ENCODE measurements at regions not wholly inside any gene's neighbourhood (a gene's known extent, or its start where the extent isn't known, plus 50 kb on each side); places are given as distances from the start of the nearest gene placed in this dataset.
A peak's percentile ranks its signal among the peaks of the same experiment; 100 is the strongest.

GRCh38 chr12:126784328-126784921 is 1482.5 kb upstream of the TMEM132C start:
- peak in 1 of 2 experiments; percentile 26 for DNase-seq (ENCODE audit: low read depth in 1 of 2, low spot score in 1 of 2)
- TF ChIP-seq, protein P1, sequence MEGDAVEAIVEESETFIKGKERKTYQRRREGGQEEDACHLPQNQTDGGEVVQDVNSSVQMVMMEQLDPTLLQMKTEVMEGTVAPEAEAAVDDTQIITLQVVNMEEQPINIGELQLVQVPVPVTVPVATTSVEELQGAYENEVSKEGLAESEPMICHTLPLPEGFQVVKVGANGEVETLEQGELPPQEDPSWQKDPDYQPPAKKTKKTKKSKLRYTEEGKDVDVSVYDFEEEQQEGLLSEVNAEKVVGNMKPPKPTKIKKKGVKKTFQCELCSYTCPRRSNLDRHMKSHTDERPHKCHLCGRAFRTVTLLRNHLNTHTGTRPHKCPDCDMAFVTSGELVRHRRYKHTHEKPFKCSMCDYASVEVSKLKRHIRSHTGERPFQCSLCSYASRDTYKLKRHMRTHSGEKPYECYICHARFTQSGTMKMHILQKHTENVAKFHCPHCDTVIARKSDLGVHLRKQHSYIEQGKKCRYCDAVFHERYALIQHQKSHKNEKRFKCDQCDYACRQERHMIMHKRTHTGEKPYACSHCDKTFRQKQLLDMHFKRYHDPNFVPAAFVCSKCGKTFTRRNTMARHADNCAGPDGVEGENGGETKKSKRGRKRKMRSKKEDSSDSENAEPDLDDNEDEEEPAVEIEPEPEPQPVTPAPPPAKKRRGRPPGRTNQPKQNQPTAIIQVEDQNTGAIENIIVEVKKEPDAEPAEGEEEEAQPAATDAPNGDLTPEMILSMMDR (IDR thresholded peaks at IDR 0.05; ENCODE audit: insufficient read depth, low read length), result peak; percentile 36
- TF ChIP-seq POLR2AphosphoS5 (IDR thresholded peaks at IDR 0.05; ENCODE audit: low read depth) (no peak), SPI1 (IDR thresholded peaks at IDR 0.05; ENCODE audit: borderline replicate concordance, low read depth) (no peak)
- TF ChIP-seq, protein P2, sequence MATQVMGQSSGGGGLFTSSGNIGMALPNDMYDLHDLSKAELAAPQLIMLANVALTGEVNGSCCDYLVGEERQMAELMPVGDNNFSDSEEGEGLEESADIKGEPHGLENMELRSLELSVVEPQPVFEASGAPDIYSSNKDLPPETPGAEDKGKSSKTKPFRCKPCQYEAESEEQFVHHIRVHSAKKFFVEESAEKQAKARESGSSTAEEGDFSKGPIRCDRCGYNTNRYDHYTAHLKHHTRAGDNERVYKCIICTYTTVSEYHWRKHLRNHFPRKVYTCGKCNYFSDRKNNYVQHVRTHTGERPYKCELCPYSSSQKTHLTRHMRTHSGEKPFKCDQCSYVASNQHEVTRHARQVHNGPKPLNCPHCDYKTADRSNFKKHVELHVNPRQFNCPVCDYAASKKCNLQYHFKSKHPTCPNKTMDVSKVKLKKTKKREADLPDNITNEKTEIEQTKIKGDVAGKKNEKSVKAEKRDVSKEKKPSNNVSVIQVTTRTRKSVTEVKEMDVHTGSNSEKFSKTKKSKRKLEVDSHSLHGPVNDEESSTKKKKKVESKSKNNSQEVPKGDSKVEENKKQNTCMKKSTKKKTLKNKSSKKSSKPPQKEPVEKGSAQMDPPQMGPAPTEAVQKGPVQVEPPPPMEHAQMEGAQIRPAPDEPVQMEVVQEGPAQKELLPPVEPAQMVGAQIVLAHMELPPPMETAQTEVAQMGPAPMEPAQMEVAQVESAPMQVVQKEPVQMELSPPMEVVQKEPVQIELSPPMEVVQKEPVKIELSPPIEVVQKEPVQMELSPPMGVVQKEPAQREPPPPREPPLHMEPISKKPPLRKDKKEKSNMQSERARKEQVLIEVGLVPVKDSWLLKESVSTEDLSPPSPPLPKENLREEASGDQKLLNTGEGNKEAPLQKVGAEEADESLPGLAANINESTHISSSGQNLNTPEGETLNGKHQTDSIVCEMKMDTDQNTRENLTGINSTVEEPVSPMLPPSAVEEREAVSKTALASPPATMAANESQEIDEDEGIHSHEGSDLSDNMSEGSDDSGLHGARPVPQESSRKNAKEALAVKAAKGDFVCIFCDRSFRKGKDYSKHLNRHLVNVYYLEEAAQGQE (IDR thresholded peaks at IDR 0.05; ENCODE audit: insufficient replicate concordance, low read depth), result no peak
- H3K27me3 ChIP-seq (ENCODE audit: insufficient read depth, poor library complexity, severe bottlenecking), result no peaks in the 10 kb centered on the region
- H3K4me3 ChIP-seq (replicated peaks; ENCODE audit: insufficient read depth, low read length), result no peak overlapping the region
- no peak overlapping the region for H3K27ac ChIP-seq (replicated peaks)

- TF ChIP-seq, protein P2 (IDR thresholded peaks at IDR 0.05; ENCODE audit: insufficient replicate concordance, low read depth), result no peak
- TF ChIP-seq POLR2AphosphoS5 (IDR thresholded peaks at IDR 0.05; ENCODE audit: low read depth) (no peak), SPI1 (IDR thresholded peaks at IDR 0.05; ENCODE audit: borderline replicate concordance, low read depth) (no peak), GABPA (IDR thresholded peaks at IDR 0.05; ENCODE audit: low read depth) (no peak)
- TF ChIP-seq, protein P1 (IDR thresholded peaks at IDR 0.05; ENCODE audit: insufficient read depth, low read length), result no peak
- Histone ChIP-seq H3K4me3 (replicated peaks; ENCODE audit: insufficient read depth, low read length) (no peak overlapping the region), H3K27ac (replicated peaks) (no peak overlapping the region), H3K27me3 (ENCODE audit: insufficient read depth, poor library complexity, severe bottlenecking) (no peaks in the 10 kb centered on the region)
- no peak for DNase-seq (ENCODE audit: low read depth in 1 of 2, low spot score in 1 of 2)
Observed at GRCh38 chr12:126789963-126790362, 1477.0 kb upstream of the TMEM132C start.

DNA sequence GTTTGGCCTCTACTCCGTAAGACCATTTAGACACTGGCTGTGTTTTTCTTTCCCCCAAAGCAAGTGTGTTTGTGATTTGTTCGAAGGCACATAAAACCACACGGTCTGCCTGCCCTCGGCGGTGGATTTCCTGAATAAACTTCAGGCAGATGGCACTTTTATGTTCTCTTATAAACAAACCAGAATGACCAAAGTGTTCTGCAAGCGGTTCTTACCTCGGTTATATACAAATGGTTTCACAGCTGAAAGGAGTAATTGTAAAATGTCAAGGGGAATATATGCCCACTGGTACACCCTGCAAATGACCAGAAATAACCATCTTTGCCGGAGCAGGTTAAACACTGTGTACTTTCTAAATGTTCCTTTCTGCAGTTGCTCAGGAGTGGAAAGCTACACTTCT is 1475.8 kb upstream of the TMEM132C start:
- DNase-seq (ENCODE audit: low read depth in 1 of 2, low spot score in 1 of 2), result no peak
- Histone ChIP-seq H3K4me3 (replicated peaks; ENCODE audit: insufficient read depth, low read length) (no peak overlapping the region), H3K27ac (replicated peaks) (no peak overlapping the region), H3K27me3 (ENCODE audit: insufficient read depth, poor library complexity, severe bottlenecking) (no peaks in the 10 kb centered on the region)
- TF ChIP-seq POLR2AphosphoS5 (IDR thresholded peaks at IDR 0.05; ENCODE audit: low read depth), result no peak

DNA sequence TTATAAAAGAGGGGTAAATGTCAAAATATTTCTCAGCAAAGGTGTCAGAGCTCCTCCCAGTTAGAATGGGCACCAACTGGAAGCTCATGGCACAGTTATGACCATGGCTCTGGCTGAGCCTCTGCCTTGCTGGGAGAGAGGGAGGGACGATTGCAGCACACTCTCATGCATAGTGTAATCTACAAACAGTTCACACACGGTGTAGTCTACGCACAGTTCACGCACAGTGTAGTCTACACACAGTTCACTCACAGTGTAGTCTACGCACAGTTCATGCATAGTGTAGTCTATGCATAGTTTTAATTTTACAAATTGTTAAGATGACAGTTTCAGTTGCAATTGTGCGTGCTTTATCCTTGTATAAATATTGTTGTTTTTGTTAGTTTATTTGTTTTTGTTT is 1474.6 kb upstream of the TMEM132C start:
- Histone ChIP-seq H3K27me3 (ENCODE audit: insufficient read depth, poor library complexity, severe bottlenecking) (no peaks in the 10 kb centered on the region), H3K27ac (replicated peaks) (no peak overlapping the region), H3K4me3 (replicated peaks; ENCODE audit: insufficient read depth, low read length) (no peak overlapping the region)
- no peak for DNase-seq (ENCODE audit: low read depth in 1 of 2, low spot score in 1 of 2)
- TF ChIP-seq, protein P2 (IDR thresholded peaks at IDR 0.05; ENCODE audit: insufficient replicate concordance, low read depth), result no peak
- TF ChIP-seq POLR2AphosphoS5 (IDR thresholded peaks at IDR 0.05; ENCODE audit: low read depth) (no peak), SPI1 (IDR thresholded peaks at IDR 0.05; ENCODE audit: borderline replicate concordance, low read depth) (no peak), GABPA (IDR thresholded peaks at IDR 0.05; ENCODE audit: low read depth) (no peak)
- TF ChIP-seq, protein P1 (IDR thresholded peaks at IDR 0.05; ENCODE audit: insufficient read depth, low read length), result no peak

Data from HL-60 (cell line).